GM12878 (cell line): ENCODE measurements at regions not wholly inside any gene's neighbourhood (a gene's known extent, or its start where the extent isn't known, plus 50 kb on each side); places are given as distances from the start of the nearest gene placed in this dataset.

Experiments
- EP300 ChIP-seq, 2 experiments: fragments of 150-350 bp in 1 of 2; IDR thresholded peaks; 2 replicates each; pipeline ENCODE4 v1.6.1; 2011 to 2012; ENCODE audit warnings: low read depth in 2 of 2, low read length in 2 of 2, borderline replicate concordance in 1 of 2, improper control_type of control experiment in 1 of 2, inconsistent platforms in 1 of 2; ENCODE audit not compliant: control insufficient read depth in 1 of 2
- EZH2 ChIP-seq: IDR thresholded peaks from 2 replicates; pipeline ENCODE4 v1.6.1; 2012; ENCODE audit warnings: low read depth, mild to moderate bottlenecking, control low read depth, inconsistent platforms, low read length, borderline replicate concordance; ENCODE audit not compliant: control insufficient read depth
- GATAD2B ChIP-seq: fragments of 450-650 bp; conservative IDR thresholded peaks from 2 replicates; pipeline ENCODE4 v1.6.1; 2017; ENCODE audit warnings: low read depth, mild to moderate bottlenecking, moderate library complexity
- MXI1 ChIP-seq: fragments of 150-350 bp; IDR thresholded peaks from 2 replicates; pipeline ENCODE4 v1.6.1; 2011; ENCODE audit warnings: low read depth, mild to moderate bottlenecking, inconsistent platforms, low read length, improper control_type of control experiment
- PAX5 ChIP-seq: IDR thresholded peaks from 2 replicates; pipeline ENCODE4 v1.6.1; 2011; ENCODE audit warnings: low read depth, low read length, borderline replicate concordance
- POLR2AphosphoS2 ChIP-seq: IDR thresholded peaks from 2 replicates; pipeline ENCODE4 v1.6.1; 2011; ENCODE audit warnings: low read depth, mild to moderate bottlenecking, low read length, improper control_type of control experiment, moderate library complexity
- RCOR1 ChIP-seq: conservative IDR thresholded peaks from 2 replicates; pipeline ENCODE4 v1.6.1; 2012; ENCODE audit warnings: low read depth, low read length, improper control_type of control experiment
- SP1 ChIP-seq: IDR thresholded peaks from one replicate; pipeline ENCODE4 v1.6.1; 2011; ENCODE audit warnings: low read depth, low read length
- TF ChIP-seq, protein P1 (sequence below), 3 experiments: IDR thresholded peaks in 2 of 3; conservative IDR thresholded peaks in 1 of 3; 2 replicates each; pipeline ENCODE4 v1.5.1; 2011; ENCODE audit warnings: low read depth in 3 of 3, low read length in 3 of 3, mild to moderate bottlenecking in 3 of 3, control low read depth in 2 of 3, moderate library complexity in 2 of 3, inconsistent platforms in 1 of 3, mixed read lengths in 1 of 3; ENCODE audit not compliant: control insufficient read depth in 2 of 3, insufficient read depth in 1 of 3; ENCODE audit errors: extremely low read depth in 1 of 3
- TF ChIP-seq, protein P2 (sequence below): fragments of 450-650 bp; conservative IDR thresholded peaks from 2 replicates; pipeline ENCODE4 v1.6.1; 2017; ENCODE audit warnings: mild to moderate bottlenecking, moderate library complexity

DNA sequence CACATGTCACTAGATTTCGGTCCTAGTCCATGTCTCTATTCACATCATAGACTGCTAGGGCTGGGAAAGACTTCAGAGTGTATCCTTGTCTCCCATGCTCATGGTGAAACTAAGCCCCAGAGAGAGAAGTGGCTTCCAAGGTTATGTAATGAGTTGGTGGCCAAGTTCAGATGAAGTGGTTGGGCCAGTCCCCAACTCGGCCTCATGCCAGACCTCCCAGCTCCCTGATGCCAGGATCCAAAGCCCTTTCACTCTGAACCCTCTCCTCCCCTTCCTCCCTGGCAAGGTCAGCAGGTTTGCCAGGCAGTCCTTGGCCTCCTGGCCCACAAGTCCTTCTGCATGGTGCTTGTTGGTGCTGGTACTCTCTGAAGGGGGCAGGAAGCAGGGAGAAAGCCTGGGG is 189.7 kb downstream of the AXIN2 start:
- no peak for TF ChIP-seq SP1
- TF ChIP-seq GATAD2B = no peak
- TF ChIP-seq POLR2AphosphoS2 = no peak
- TF ChIP-seq, protein P1, sequence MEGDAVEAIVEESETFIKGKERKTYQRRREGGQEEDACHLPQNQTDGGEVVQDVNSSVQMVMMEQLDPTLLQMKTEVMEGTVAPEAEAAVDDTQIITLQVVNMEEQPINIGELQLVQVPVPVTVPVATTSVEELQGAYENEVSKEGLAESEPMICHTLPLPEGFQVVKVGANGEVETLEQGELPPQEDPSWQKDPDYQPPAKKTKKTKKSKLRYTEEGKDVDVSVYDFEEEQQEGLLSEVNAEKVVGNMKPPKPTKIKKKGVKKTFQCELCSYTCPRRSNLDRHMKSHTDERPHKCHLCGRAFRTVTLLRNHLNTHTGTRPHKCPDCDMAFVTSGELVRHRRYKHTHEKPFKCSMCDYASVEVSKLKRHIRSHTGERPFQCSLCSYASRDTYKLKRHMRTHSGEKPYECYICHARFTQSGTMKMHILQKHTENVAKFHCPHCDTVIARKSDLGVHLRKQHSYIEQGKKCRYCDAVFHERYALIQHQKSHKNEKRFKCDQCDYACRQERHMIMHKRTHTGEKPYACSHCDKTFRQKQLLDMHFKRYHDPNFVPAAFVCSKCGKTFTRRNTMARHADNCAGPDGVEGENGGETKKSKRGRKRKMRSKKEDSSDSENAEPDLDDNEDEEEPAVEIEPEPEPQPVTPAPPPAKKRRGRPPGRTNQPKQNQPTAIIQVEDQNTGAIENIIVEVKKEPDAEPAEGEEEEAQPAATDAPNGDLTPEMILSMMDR (IDR thresholded peaks at IDR 0.05 in 2 of 3, conservative IDR thresholded peaks at IDR 0.05 in 1 of 3; ENCODE audit: control insufficient read depth in 2 of 3, extremely low read depth in 1 of 3, insufficient read depth in 1 of 3, low read depth in 3 of 3, low read length in 3 of 3) = no peak
- no peak for TF ChIP-seq EZH2
- TF ChIP-seq, protein P2, sequence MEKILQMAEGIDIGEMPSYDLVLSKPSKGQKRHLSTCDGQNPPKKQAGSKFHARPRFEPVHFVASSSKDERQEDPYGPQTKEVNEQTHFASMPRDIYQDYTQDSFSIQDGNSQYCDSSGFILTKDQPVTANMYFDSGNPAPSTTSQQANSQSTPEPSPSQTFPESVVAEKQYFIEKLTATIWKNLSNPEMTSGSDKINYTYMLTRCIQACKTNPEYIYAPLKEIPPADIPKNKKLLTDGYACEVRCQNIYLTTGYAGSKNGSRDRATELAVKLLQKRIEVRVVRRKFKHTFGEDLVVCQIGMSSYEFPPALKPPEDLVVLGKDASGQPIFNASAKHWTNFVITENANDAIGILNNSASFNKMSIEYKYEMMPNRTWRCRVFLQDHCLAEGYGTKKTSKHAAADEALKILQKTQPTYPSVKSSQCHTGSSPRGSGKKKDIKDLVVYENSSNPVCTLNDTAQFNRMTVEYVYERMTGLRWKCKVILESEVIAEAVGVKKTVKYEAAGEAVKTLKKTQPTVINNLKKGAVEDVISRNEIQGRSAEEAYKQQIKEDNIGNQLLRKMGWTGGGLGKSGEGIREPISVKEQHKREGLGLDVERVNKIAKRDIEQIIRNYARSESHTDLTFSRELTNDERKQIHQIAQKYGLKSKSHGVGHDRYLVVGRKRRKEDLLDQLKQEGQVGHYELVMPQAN = no peak
- TF ChIP-seq RCOR1 = no peak
- TF ChIP-seq MXI1 = no peak
- TF ChIP-seq PAX5 = no peak
- no peak for TF ChIP-seq EP300 (IDR thresholded peaks at IDR 0.05; ENCODE audit: borderline replicate concordance in 1 of 2, control insufficient read depth in 1 of 2, low read depth in 2 of 2, low read length in 2 of 2)
